ENCODE measurements at regions not wholly inside any gene's neighbourhood (a gene's known extent, or its start where the extent isn't known, plus 50 kb on each side); places are given as distances from the start of the nearest gene placed in this dataset.

DNA sequence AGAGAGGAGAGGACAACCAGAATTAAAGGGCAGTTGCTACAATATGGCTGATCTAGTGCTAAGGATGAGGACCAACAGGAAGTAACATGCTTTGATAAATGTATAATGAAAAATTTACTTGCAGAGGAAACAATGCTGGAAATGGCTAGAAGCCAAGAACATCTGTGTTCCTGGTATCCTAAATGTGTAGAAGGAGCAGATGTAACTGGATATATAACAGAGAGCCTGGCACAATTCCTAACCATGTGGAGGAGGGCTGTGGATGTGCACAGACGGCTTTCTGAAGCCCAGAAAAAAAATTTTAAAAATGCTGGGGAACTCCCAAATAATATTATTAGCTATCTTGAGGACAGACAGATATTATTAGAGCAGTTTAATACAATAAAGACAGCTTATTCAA, 159.4 kb upstream of the GBE1 start:
- WGBS, 2 donors, result 68 to 76% methylated on average over 1 of the region's 1 CpG
- intact Hi-C loops (cut with DNase I), result no loop called here
- DNase-seq, result no peak

GRCh38 chr3:81916890-81917289, 155.4 kb upstream of the GBE1 start:
- 17 to 27% methylated on average over 1 of the region's 1 CpG for WGBS, 2 donors
- no peaks in the 10 kb centered on the region for H3K4me1 ChIP-seq
- FAIRE-seq, result no peak
- H3K36me3 ChIP-seq, result no peaks in the 10 kb centered on the region
- no peak for DNase-seq
- no peak overlapping the region for H3K27ac ChIP-seq
- H3K4me3 ChIP-seq, result no peak overlapping the region
- ATAC-seq, result no peak
- H3K27me3 ChIP-seq, result no peaks in the 10 kb centered on the region
- TF ChIP-seq CTCF (IDR thresholded peaks at IDR 0.05), result no peak
- no peaks in the 10 kb centered on the region for H3K9me3 ChIP-seq
- intact Hi-C loops (cut with DNase I), result no loop called here

More for the DNA sequence above, 159.4 kb upstream of the GBE1 start:
- no peak overlapping the region for H3K4me3 ChIP-seq
- no peaks in the 10 kb centered on the region for H3K9me3 ChIP-seq
- H3K4me1 ChIP-seq, result no peaks in the 10 kb centered on the region
- TF ChIP-seq CTCF (IDR thresholded peaks at IDR 0.05), result no peak
- no peak overlapping the region for H3K27ac ChIP-seq
- no peaks in the 10 kb centered on the region for H3K27me3 ChIP-seq
- no peak for FAIRE-seq
- H3K36me3 ChIP-seq, result no peaks in the 10 kb centered on the region
- ATAC-seq, result no peak

DNA sequence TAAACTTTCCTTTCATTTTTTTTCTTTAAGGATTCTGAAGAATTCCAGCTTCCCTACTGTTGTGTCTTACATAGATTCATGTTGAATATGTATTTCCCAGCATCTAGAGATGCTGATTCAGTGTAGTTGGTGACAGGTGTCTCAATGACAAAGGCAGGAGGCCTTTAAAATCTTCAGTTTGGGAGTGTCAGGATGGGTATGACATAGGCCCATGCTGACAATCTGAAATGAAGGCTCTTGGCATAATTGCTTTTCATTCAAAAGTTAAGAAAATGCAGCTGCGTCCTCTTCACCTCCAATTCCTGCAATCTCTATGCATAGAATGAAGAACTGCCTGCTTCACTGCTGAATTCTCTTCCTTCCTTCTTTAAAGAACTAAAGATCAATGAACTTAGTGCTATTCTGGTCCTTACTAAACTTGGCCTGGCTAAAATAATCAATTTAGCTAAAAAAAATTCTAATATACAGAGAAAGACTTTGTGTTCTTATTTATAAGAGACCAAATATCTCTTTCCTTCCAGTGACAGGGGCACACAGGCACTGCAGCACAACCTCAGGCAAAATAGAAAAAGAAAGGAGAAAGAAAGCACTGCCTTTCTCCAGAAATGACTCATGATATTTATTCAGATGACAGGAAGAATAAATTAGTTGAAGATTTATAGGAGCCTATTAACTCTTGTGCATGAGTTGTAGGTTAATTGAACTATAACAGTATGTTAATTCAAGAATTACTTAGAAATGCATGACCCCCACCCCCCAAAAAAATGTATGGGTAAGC, 152.6 kb upstream of the GBE1 start:
- TF ChIP-seq CTCF (IDR thresholded peaks at IDR 0.05), result no peak
- ATAC-seq, result no peak
- intact Hi-C loops (cut with DNase I), result no loop called here
- H3K27ac ChIP-seq, result no peak overlapping the region
- no peaks in the 10 kb centered on the region for H3K27me3 ChIP-seq
- no peak overlapping the region for H3K4me3 ChIP-seq
- H3K36me3 ChIP-seq, result no peaks in the 10 kb centered on the region
- no peaks in the 10 kb centered on the region for H3K9me3 ChIP-seq
- WGBS, 2 donors, result 74 to 85% methylated on average over 1 of the region's 1 CpG
- H3K4me1 ChIP-seq, result no peaks in the 10 kb centered on the region
- no peak for FAIRE-seq
- DNase-seq, result no peak

- Histone ChIP-seq H3K4me1 (no peaks in the 10 kb centered on the region), H3K36me3 (no peaks in the 10 kb centered on the region), H3K27me3 (no peaks in the 10 kb centered on the region), H3K27ac (no peak overlapping the region), H3K4me3 (no peak overlapping the region), H3K9me3 (no peaks in the 10 kb centered on the region)
- FAIRE-seq (no peak), DNase-seq (no peak), ATAC-seq (no peak)
- intact Hi-C loops (cut with DNase I), result no loop called here
- TF ChIP-seq CTCF (IDR thresholded peaks at IDR 0.05), result no peak
- WGBS, 2 donors, result 97 to 98% methylated on average over 2 of the region's 2 CpGs
Measured at GRCh38 chr3:81911221-81911620, 149.8 kb upstream of the GBE1 start.

DNA sequence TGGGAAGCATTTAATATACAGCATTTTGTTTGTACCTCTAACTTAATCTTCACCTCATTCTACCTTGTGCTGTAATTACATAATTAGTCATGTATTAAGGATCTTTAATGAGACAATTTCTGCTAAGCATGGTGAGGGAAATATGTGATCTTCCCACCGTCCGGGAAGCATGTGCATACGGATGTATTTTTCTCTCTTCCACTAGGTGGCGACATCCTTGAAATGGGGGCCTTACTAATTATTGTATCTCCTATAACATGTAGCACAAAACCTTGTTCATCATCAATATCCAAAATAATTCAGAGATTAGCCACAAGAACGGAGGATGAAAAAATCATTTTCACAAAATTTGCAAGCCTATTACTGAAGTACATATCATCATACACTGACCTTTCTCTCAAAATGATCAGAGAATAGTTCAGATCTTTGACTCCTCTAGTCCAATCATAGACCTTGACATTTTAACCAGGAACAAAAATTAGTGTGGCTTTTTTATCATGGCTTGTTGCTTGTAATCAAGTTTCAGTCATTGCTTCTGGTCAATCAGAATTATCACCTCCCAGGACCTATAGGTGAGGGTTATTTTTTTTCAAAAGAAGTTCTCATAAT, 148.9 kb upstream of the GBE1 start:
- no peaks in the 10 kb centered on the region for H3K27me3 ChIP-seq
- no peaks in the 10 kb centered on the region for H3K9me3 ChIP-seq
- no peak overlapping the region for H3K4me3 ChIP-seq
- WGBS, 2 donors, result 9 to 13% methylated on average over 5 of the region's 5 CpGs
- no peaks in the 10 kb centered on the region for H3K4me1 ChIP-seq
- peak; percentile 56 to 79 (median 72) for ATAC-seq
- peak; percentile 60 to 76 (median 66) for TF ChIP-seq CTCF (IDR thresholded peaks at IDR 0.05)
- H3K27ac ChIP-seq, result no peak overlapping the region
- DNase-seq, result peak in 2 of 6 donors; percentile 5 to 25
- no peak for FAIRE-seq
- intact Hi-C loops (cut with DNase I), result no loop called here
- H3K36me3 ChIP-seq, result no peaks in the 10 kb centered on the region

Data from pancreas (tissue), 10 donors.